Loucy (cell line): ENCODE measurements at regions not wholly inside any gene's neighbourhood (a gene's known extent, or its start where the extent isn't known, plus 50 kb on each side); places are given as distances from the start of the nearest gene placed in this dataset.
"Not testable (repeated sequence)": the region's sequence is repeated elsewhere in the genome, so short reads cannot be mapped to it uniquely, and the experiment has no call there.

ENCODE experiments used
- H2AFZ ChIP-seq: fragments of 200-600 bp; sonication (generic); 2 replicates; pipeline ENCODE4 v1.6.0; 2016; ENCODE audit warnings: antibody characterized with exemption, mild to moderate bottlenecking, low read length, moderate library complexity
- H3F3A ChIP-seq: fragments of 200-600 bp; 2 replicates; pipeline ENCODE4 v1.6.0; 2016; ENCODE audit warnings: antibody characterized with exemption, low read depth, mild to moderate bottlenecking
- H3K27me3 ChIP-seq: fragments of 200-600 bp; sonication (generic); 2 replicates; pipeline ENCODE4 v1.6.1; 2014; ENCODE audit warnings: low read length, mild to moderate bottlenecking; ENCODE audit not compliant: insufficient read depth, poor library complexity, severe bottlenecking
- H3K36me3 ChIP-seq: fragments of 200-600 bp; sonication (generic); 2 replicates; pipeline ENCODE4 v1.6.1; 2016; ENCODE audit warnings: low read length; ENCODE audit not compliant: insufficient read depth
- H3K4me1 ChIP-seq: fragments of 200-600 bp; sonication (generic); 2 replicates; pipeline ENCODE4 v1.5.1; 2014; ENCODE audit warnings: low read length, mild to moderate bottlenecking; ENCODE audit not compliant: insufficient read depth, poor library complexity, severe bottlenecking
- H3K4me2 ChIP-seq: fragments of 200-600 bp; sonication (generic); 2 replicates; pipeline ENCODE4 v1.6.0; 2014; ENCODE audit warnings: antibody characterized with exemption, low read length, low read depth, mild to moderate bottlenecking; ENCODE audit not compliant: poor library complexity, severe bottlenecking
- H3K4me3 ChIP-seq: fragments of 200-600 bp; sonication (generic); 2 replicates; pipeline ENCODE4 v1.5.1; 2014; ENCODE audit warnings: low read length, mild to moderate bottlenecking, mixed read lengths; ENCODE audit not compliant: poor library complexity, severe bottlenecking
- H3K79me2 ChIP-seq: fragments of 200-600 bp; sonication (generic); 2 replicates; pipeline ENCODE4 v1.6.1; 2014; ENCODE audit warnings: low read length; ENCODE audit not compliant: insufficient read depth
- H3K9ac ChIP-seq: fragments of 200-600 bp; sonication (generic); 2 replicates; pipeline ENCODE4 v1.6.0; 2014; ENCODE audit warnings: mild to moderate bottlenecking, low read depth, low read length, moderate library complexity; ENCODE audit not compliant: poor library complexity, severe bottlenecking
- H3K9me2 ChIP-seq: fragments of 200-600 bp; sonication (generic); replicated peaks from 2 replicates; pipeline ENCODE4 v1.6.1; 2016; ENCODE audit warnings: low read depth, low read length, mixed read lengths
- H3K9me3 ChIP-seq: fragments of 200-600 bp; sonication (generic); 2 replicates; pipeline ENCODE4 v1.6.1; 2014; ENCODE audit warnings: mild to moderate bottlenecking, antibody characterized with exemption, low read length, low read depth; ENCODE audit not compliant: insufficient read depth
- H4K20me1 ChIP-seq: fragments of 200-600 bp; sonication (generic); 2 replicates; pipeline ENCODE4 v1.6.0; 2014; ENCODE audit warnings: antibody characterized with exemption, low read length, mild to moderate bottlenecking; ENCODE audit not compliant: insufficient read depth, poor library complexity, severe bottlenecking
- CTCF ChIP-seq: fragments of 200-600 bp; sonication (generic); conservative IDR thresholded peaks from 2 replicates; pipeline ENCODE4 v1.5.1; 2014; ENCODE audit warnings: mild to moderate bottlenecking, antibody characterized with exemption, low read length
- EZH2phosphoT487 ChIP-seq: fragments of 200-600 bp; IDR thresholded peaks from 2 replicates; pipeline ENCODE4 v1.6.1; 2018; ENCODE audit warnings: antibody characterized with exemption, mild to moderate bottlenecking, moderate library complexity, borderline replicate concordance

- Histone ChIP-seq H3K79me2 (no peaks in the 10 kb centered on the region), H3K36me3 (no peaks in the 10 kb centered on the region), H3K4me3 (no peak overlapping the region), H3K4me2 (no peak overlapping the region), H2AFZ (no peak overlapping the region), H4K20me1 (no peaks in the 10 kb centered on the region), H3K4me1 (no peaks in the 10 kb centered on the region), H3F3A (no peaks in the 10 kb centered on the region), H3K27me3 (no peaks in the 10 kb centered on the region), H3K9ac (no peak overlapping the region), H3K9me3 (no peaks in the 10 kb centered on the region), H3K9me2 (no peaks in the 10 kb centered on the region)
- no peak for TF ChIP-seq CTCF
- no peak for TF ChIP-seq EZH2phosphoT487
Measured at GRCh38 chr20:22729616-22730236, 145.4 kb upstream of the FOXA2 start.

- H4K20me1 ChIP-seq, result no peaks in the 10 kb centered on the region
- no peaks in the 10 kb centered on the region for H3K9me3 ChIP-seq
- TF ChIP-seq CTCF (no peak), EZH2phosphoT487 (no peak)
- no peaks in the 10 kb centered on the region for H3K36me3 ChIP-seq
- H3K27me3 ChIP-seq, result no peaks in the 10 kb centered on the region
- no peaks in the 10 kb centered on the region for H3F3A ChIP-seq
- no peak overlapping the region for H2AFZ ChIP-seq
- no peaks in the 10 kb centered on the region for H3K4me1 ChIP-seq
- H3K9ac ChIP-seq, result no peak overlapping the region
- H3K4me3 ChIP-seq, result no peak overlapping the region
- no peaks in the 10 kb centered on the region for H3K9me2 ChIP-seq
- no peak overlapping the region for H3K4me2 ChIP-seq
- no peaks in the 10 kb centered on the region for H3K79me2 ChIP-seq
Measured at GRCh38 chr20:22732751-22733150, 148.4 kb upstream of the FOXA2 start.

- not testable (repeated sequence) for H3K27me3 ChIP-seq, H3F3A ChIP-seq, H3K9me3 ChIP-seq, H3K4me3 ChIP-seq, H3K9me2 ChIP-seq, H3K4me2 ChIP-seq, H3K9ac ChIP-seq, H4K20me1 ChIP-seq, H3K79me2 ChIP-seq, H3K36me3 ChIP-seq, H3K4me1 ChIP-seq, H2AFZ ChIP-seq
- peak; percentile 47 for TF ChIP-seq CTCF
Measured at GRCh38 chr20:22734946-22735647, 150.7 kb upstream of the FOXA2 start.
